GM12878 (cell line): ENCODE measurements at regions not wholly inside any gene's neighbourhood (a gene's known extent, or its start where the extent isn't known, plus 50 kb on each side); places are given as distances from the start of the nearest gene placed in this dataset.

Source experiments
- ATAC-seq: fragments of 200-7000 bp; cut with Tn5 transposase; 3 replicates; pipeline ENCODE4 v1.9.1; 2020; ENCODE audit warnings: mild to moderate bottlenecking, moderate library complexity
- BruUV-seq: library from RNA; stranded (reverse); fragments of 400-500 nt; replicated peaks from 2 replicates; lab custom pipeline; 2021; lab: Mats Ljungman, UMichigan
- CTCF ChIA-PET: fragments of 300-600 bp; sonication (Branson Sonifier 250); formaldehyde crosslinking; extraction: SDS; loops from one replicate; lab custom pipeline; 2021; ENCODE audit warnings: inconsistent platforms; lab: Yijun Ruan, JAX
- POLR2A ChIA-PET: fragments of 350-600 bp; formaldehyde crosslinking; extraction: SDS; loops from one replicate; lab custom pipeline; 2021; ENCODE audit warnings: inconsistent platforms; lab: Charles Lee
- RAD21 ChIA-PET: fragments of 300-600 bp; sonication (Branson Sonifier 250); formaldehyde crosslinking; loops from one replicate; lab custom pipeline; 2023; ENCODE audit warnings: antibody characterized with exemption; ENCODE audit not compliant: unreplicated experiment; lab: Charles Lee
- SMC1A ChIA-PET: fragments of 300-600 bp; sonication (Branson Sonifier 250); formaldehyde crosslinking; loops from one replicate; lab custom pipeline; 2023; ENCODE audit not compliant: unreplicated experiment, uncharacterized antibody; lab: Charles Lee
- DNase-seq: peaks from one replicate; pipeline ENCODE4 v3.0.0-alpha.2; 2011; ENCODE audit warnings: low read depth, low spot score
- FAIRE-seq: peaks from 3 replicates; lab custom pipeline; 2011; peaks lifted over from hg19 to GRCh38; lab: Jason Lieb, UNC
- H2AFZ ChIP-seq: 2 replicates; pipeline ENCODE4 v1.6.0; 2011; ENCODE audit warnings: low read depth, low read length, control low read depth; ENCODE audit not compliant: control insufficient read depth
- H3K27ac ChIP-seq: 2 replicates; pipeline ENCODE4 v1.5.1; 2011; ENCODE audit warnings: control low read depth; ENCODE audit not compliant: control insufficient read depth, insufficient read depth
- H3K27me3 ChIP-seq, 2 experiments: replicated peaks in 1 of 2; 2 replicates each; pipeline versions ENCODE4 v1.6.0 to v1.6.1; 2011; ENCODE audit warnings: low read length in 1 of 2; ENCODE audit not compliant: control insufficient read depth in 2 of 2, insufficient read depth in 2 of 2
- H3K36me3 ChIP-seq, 2 experiments: 2 replicates each; pipeline ENCODE4 v1.5.1; 2011; ENCODE audit warnings: low read length in 1 of 2; ENCODE audit not compliant: control insufficient read depth in 2 of 2, insufficient read depth in 2 of 2
- H3K4me1 ChIP-seq: 2 replicates; pipeline ENCODE4 v1.6.1; 2011; ENCODE audit warnings: mild to moderate bottlenecking, low read length, moderate library complexity, mixed read lengths; ENCODE audit not compliant: control insufficient read depth, insufficient read depth
- H3K4me2 ChIP-seq: 2 replicates; pipeline ENCODE4 v1.6.0; 2011; ENCODE audit warnings: control low read depth; ENCODE audit not compliant: control insufficient read depth, insufficient read depth
- H3K4me3 ChIP-seq: fragments of 200-600 bp; sonication (generic); 2 replicates; pipeline ENCODE4 v1.5.1; 2016
- H3K79me2 ChIP-seq: 2 replicates; pipeline ENCODE4 v1.6.0; 2011; ENCODE audit warnings: low read length; ENCODE audit not compliant: control insufficient read depth, insufficient read depth
- H3K9ac ChIP-seq: 2 replicates; pipeline ENCODE4 v1.8.0; 2011; ENCODE audit warnings: low read length, control low read depth, mixed read lengths; ENCODE audit not compliant: control insufficient read depth, insufficient read depth
- H3K9me3 ChIP-seq: replicated peaks from 3 replicates; pipeline ENCODE4 v1.5.1; 2011; ENCODE audit warnings: mild to moderate bottlenecking, low read length; ENCODE audit not compliant: control insufficient read depth, insufficient read depth
- H4K20me1 ChIP-seq: 2 replicates; pipeline ENCODE4 v1.6.0; 2011; ENCODE audit not compliant: control insufficient read depth, insufficient read depth
- BHLHE40 ChIP-seq, 2 experiments: fragments of 450-650 bp in 1 of 2; IDR thresholded peaks; 2 replicates each; pipeline ENCODE4 v1.6.1; 2011 to 2017; ENCODE audit warnings: low read depth in 2 of 2, borderline replicate concordance in 1 of 2, improper control_type of control experiment in 1 of 2, low read length in 1 of 2, mild to moderate bottlenecking in 1 of 2
- CEBPZ ChIP-seq: fragments of 150-350 bp; IDR thresholded peaks from 2 replicates; pipeline ENCODE4 v1.6.1; 2016; ENCODE audit warnings: low read depth, low read length
- HDAC2 ChIP-seq: fragments of 200-600 bp; sonication (generic); IDR thresholded peaks from 2 replicates; pipeline ENCODE4 v1.6.1; 2017
- KDM1A ChIP-seq: fragments of 200-600 bp; sonication (generic); IDR thresholded peaks from 2 replicates; pipeline ENCODE4 v1.6.1; 2016; ENCODE audit warnings: borderline replicate concordance
- MXI1 ChIP-seq: fragments of 150-350 bp; IDR thresholded peaks from 2 replicates; pipeline ENCODE4 v1.6.1; 2011; ENCODE audit warnings: low read depth, mild to moderate bottlenecking, inconsistent platforms, low read length, improper control_type of control experiment
- NKRF ChIP-seq: fragments of 450-650 bp; conservative IDR thresholded peaks from 2 replicates; pipeline ENCODE4 v1.6.1; 2017; ENCODE audit warnings: mild to moderate bottlenecking, moderate library complexity
- PAX8 ChIP-seq: fragments of 450-650 bp; IDR thresholded peaks from 2 replicates; pipeline ENCODE4 v1.6.1; 2017; ENCODE audit warnings: mild to moderate bottlenecking, moderate library complexity
- PML ChIP-seq: IDR thresholded peaks from 2 replicates; pipeline ENCODE4 v1.6.1; 2012; ENCODE audit warnings: low read length, inconsistent platforms
- SKIL ChIP-seq: fragments of 450-650 bp; IDR thresholded peaks from 2 replicates; pipeline ENCODE4 v1.6.1; 2017; ENCODE audit warnings: mild to moderate bottlenecking, low read depth, inconsistent platforms; ENCODE audit not compliant: poor library complexity, severe bottlenecking
- SMC3 ChIP-seq: IDR thresholded peaks from 2 replicates; pipeline ENCODE4 v1.6.1; 2011; ENCODE audit warnings: low read length, improper control_type of control experiment, borderline replicate concordance
- SREBF2 ChIP-seq: IDR thresholded peaks from 2 replicates; pipeline ENCODE4 v1.6.1; 2012; ENCODE audit warnings: mild to moderate bottlenecking, low read length
- SUZ12 ChIP-seq: fragments of 200-600 bp; sonication (generic); IDR thresholded peaks from one replicate; pipeline ENCODE4 v1.6.1; 2018; ENCODE audit warnings: antibody characterized with exemption, mild to moderate bottlenecking; ENCODE audit not compliant: unreplicated experiment
- TCF12 ChIP-seq: IDR thresholded peaks from 2 replicates; pipeline ENCODE4 v1.6.1; 2011; ENCODE audit warnings: low read depth, mild to moderate bottlenecking, low read length
- ZSCAN29 ChIP-seq: fragments of 450-650 bp; IDR thresholded peaks from 2 replicates; pipeline ENCODE4 v1.6.1; 2017; ENCODE audit warnings: mild to moderate bottlenecking, moderate library complexity
- ZZZ3 ChIP-seq: IDR thresholded peaks from 2 replicates; pipeline ENCODE4 v1.6.1; 2011; ENCODE audit warnings: low read depth; ENCODE audit not compliant: control insufficient read depth, insufficient read length
- whole genome bisulfite sequencing: methylation state at CpG from one replicate; pipeline ENCODE4 v1.1.6; 2016; ENCODE audit warnings: low lambda C conversion rate; ENCODE audit not compliant: insufficient replicate concordance, insufficient coverage; ENCODE audit errors: missing lambda C conversion rate; 5-methylcytosine and 5-hydroxymethylcytosine counted together
- in situ Hi-C: fragments of 300-500 bp; cut with MboI; formaldehyde crosslinking; loops from 9 replicates; pipeline ENCODE4 v1.14.3; 2018; ENCODE audit warnings: mixed read lengths
- intact Hi-C: fragments of 100-400 bp; cut with micrococcal nuclease; formaldehyde crosslinking; loops from one replicate; pipeline ENCODE4 v1.14.2; 2022; ENCODE audit not compliant: unreplicated experiment

GRCh38 chr18:10015941-10016819 is 102.4 kb downstream of the VAPA start (continued):
- TF ChIP-seq SMC3 = no peak
- no peak for TF ChIP-seq PAX8
- TF ChIP-seq SREBF2 = no peak
- no peak for TF ChIP-seq BHLHE40 (IDR thresholded peaks at IDR 0.05; ENCODE audit: borderline replicate concordance in 1 of 2, low read depth in 2 of 2, low read length in 1 of 2)
- TF ChIP-seq CEBPZ = no peak
- no peak for TF ChIP-seq HDAC2
- no peak for TF ChIP-seq PML

GRCh38 chr18:10017043-10017442 is 103.2 kb downstream of the VAPA start:
- no TSS peak for BruUV-seq
- ATAC-seq (no peak), DNase-seq (no peak), FAIRE-seq (no peak)
- Histone ChIP-seq H4K20me1 (no peaks in the 10 kb centered on the region), H3K4me1 (no peaks in the 10 kb centered on the region), H3K79me2 (no peaks in the 10 kb centered on the region), H3K4me3 (no peak overlapping the region), H3K27ac (no peak overlapping the region), H3K9me3 (no peaks in the 10 kb centered on the region), H3K4me2 (no peak overlapping the region), H3K9ac (no peak overlapping the region), H3K36me3 (no peaks in the 10 kb centered on the region), H3K27me3 (no peaks in the 10 kb centered on the region; a peak in 1 of 4 replicates), H2AFZ (no peak overlapping the region)
- 27% methylated on average over 2 of the region's 2 CpGs for WGBS
- in situ Hi-C loops (no loop called here), intact Hi-C loops (no loop called here)
- ChIA-PET POLR2A (no interaction called here), SMC1A (interaction anchor here (0.6 to 1.1 kb wide), 2 partner anchors 501 to 866 kb away, joined by 3 read pairs; no protein-coding TSS in a partner anchor), CTCF (interaction anchor here (1.0 to 1.5 kb wide), 2 partner anchors 22 to 421 kb away, joined by 3 to 4 read pairs; no protein-coding TSS in a partner anchor), RAD21 (interaction anchor here (0.6 kb wide), 1 partner anchor 122 kb away, joined by 4 read pairs; no protein-coding TSS in a partner anchor)
- TF ChIP-seq KDM1A (no peak), MXI1 (no peak), ZSCAN29 (no peak), SUZ12 (no peak), NKRF (no peak), ZZZ3 (no peak), SKIL (no peak), TCF12 (no peak)
